ENCODE measurements at regions not wholly inside any gene's neighbourhood (a gene's known extent, or its start where the extent isn't known, plus 50 kb on each side); places are given as distances from the start of the nearest gene placed in this dataset.

DNA sequence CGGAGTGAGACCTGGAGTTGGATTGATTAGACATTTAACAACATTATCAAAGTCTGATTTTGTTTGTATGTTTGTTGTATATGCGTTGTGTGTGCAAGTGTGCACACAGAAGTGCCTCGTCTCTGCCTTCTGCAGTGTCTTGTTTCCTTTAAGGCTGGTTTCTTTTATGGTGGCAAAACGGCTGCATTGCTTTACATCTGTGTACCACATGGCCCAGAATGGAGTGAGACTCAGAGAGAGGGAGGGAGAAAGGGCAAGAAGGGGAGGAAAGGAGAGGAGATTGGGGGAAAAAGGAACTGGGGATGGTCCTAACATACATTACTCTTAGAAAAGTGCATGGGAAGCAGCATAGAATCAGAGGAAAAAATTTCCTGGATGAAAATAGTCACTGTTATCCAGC, 99.7 kb upstream of the WLS start:
- TF ChIP-seq, protein P1, sequence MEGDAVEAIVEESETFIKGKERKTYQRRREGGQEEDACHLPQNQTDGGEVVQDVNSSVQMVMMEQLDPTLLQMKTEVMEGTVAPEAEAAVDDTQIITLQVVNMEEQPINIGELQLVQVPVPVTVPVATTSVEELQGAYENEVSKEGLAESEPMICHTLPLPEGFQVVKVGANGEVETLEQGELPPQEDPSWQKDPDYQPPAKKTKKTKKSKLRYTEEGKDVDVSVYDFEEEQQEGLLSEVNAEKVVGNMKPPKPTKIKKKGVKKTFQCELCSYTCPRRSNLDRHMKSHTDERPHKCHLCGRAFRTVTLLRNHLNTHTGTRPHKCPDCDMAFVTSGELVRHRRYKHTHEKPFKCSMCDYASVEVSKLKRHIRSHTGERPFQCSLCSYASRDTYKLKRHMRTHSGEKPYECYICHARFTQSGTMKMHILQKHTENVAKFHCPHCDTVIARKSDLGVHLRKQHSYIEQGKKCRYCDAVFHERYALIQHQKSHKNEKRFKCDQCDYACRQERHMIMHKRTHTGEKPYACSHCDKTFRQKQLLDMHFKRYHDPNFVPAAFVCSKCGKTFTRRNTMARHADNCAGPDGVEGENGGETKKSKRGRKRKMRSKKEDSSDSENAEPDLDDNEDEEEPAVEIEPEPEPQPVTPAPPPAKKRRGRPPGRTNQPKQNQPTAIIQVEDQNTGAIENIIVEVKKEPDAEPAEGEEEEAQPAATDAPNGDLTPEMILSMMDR (IDR thresholded peaks at IDR 0.05), result no peak
- no peak for TF ChIP-seq POLR2A (IDR thresholded peaks at IDR 0.05)

Data from right lobe of liver (tissue), 4 donors.